ENCODE measurements at regions not wholly inside any gene's neighbourhood (a gene's known extent, or its start where the extent isn't known, plus 50 kb on each side); places are given as distances from the start of the nearest gene placed in this dataset.

- no peak for TF ChIP-seq CTCF (IDR thresholded peaks at IDR 0.05)
- TF ChIP-seq POLR2A (IDR thresholded peaks at IDR 0.05) = no peak
- no peak for TF ChIP-seq POLR2AphosphoS5 (IDR thresholded peaks at IDR 0.05)
Measured at GRCh38 chr17:71677439-71677838, 443.4 kb upstream of the SOX9 start.

Data from stomach (tissue), 4 donors.